ENCODE measurements at regions not wholly inside any gene's neighbourhood (a gene's known extent, or its start where the extent isn't known, plus 50 kb on each side); places are given as distances from the start of the nearest gene placed in this dataset.

- H3K4me1 ChIP-seq (replicated peaks; ENCODE audit: insufficient read depth), result no peaks in the 10 kb centered on the region
- CTCF ChIA-PET, result no interaction called here
- H2AFZ ChIP-seq, result no peak overlapping the region
- no peaks in the 10 kb centered on the region for H3F3A ChIP-seq (ENCODE audit: insufficient read depth, low read depth)
- no peaks in the 10 kb centered on the region for H3K79me2 ChIP-seq (ENCODE audit: low read depth)
- no peak overlapping the region for H3K4me2 ChIP-seq
- H3K27ac ChIP-seq, result no peak overlapping the region
- H3K27me3 ChIP-seq (ENCODE audit: insufficient read depth, low read depth), result no peaks in the 10 kb centered on the region
- H4K20me1 ChIP-seq (ENCODE audit: insufficient read depth), result no peaks in the 10 kb centered on the region
- no TSS peak for BruUV-seq (replicated peaks)
- POLR2A ChIA-PET (ENCODE audit: unreplicated experiment), result no interaction called here
- no peaks in the 10 kb centered on the region for H3K36me3 ChIP-seq (ENCODE audit: low read depth)
- no peak for TF ChIP-seq CTCF (conservative IDR thresholded peaks at IDR 0.05)
- TF ChIP-seq EZH2 (IDR thresholded peaks at IDR 0.05; ENCODE audit: low read depth), result no peak
- H3K9me3 ChIP-seq (ENCODE audit: insufficient read depth, low read depth), result no peaks in the 10 kb centered on the region
- DNase-seq, result no peak
- intact Hi-C loops (cut with micrococcal nuclease; ENCODE audit: unreplicated experiment), result no loop called here
- no peak overlapping the region for H3K4me3 ChIP-seq
- no peaks in the 10 kb centered on the region for H3K9me2 ChIP-seq (ENCODE audit: insufficient read depth)
Observed at GRCh38 chr1:119191325-119191724, 50.9 kb upstream of the WARS2 start.

- intact Hi-C loops (cut with micrococcal nuclease; ENCODE audit: unreplicated experiment), result no loop called here
- POLR2A ChIA-PET (ENCODE audit: unreplicated experiment), result no interaction called here
- no peaks in the 10 kb centered on the region; the same call in 1 of the 2 replicates for H3K9me2 ChIP-seq (ENCODE audit: insufficient read depth)
- no peaks in the 10 kb centered on the region for H3K4me1 ChIP-seq (replicated peaks; ENCODE audit: insufficient read depth)
- no peaks in the 10 kb centered on the region for H3K36me3 ChIP-seq (ENCODE audit: low read depth)
- H3K27me3 ChIP-seq (ENCODE audit: insufficient read depth, low read depth), result no peaks in the 10 kb centered on the region
- no peaks in the 10 kb centered on the region for H3K9me3 ChIP-seq (ENCODE audit: insufficient read depth, low read depth)
- TF ChIP-seq EZH2 (IDR thresholded peaks at IDR 0.05; ENCODE audit: low read depth) (no peak), CTCF (conservative IDR thresholded peaks at IDR 0.05) (no peak)
- H3K4me2 ChIP-seq, result no peak overlapping the region
- no peak for DNase-seq
- CTCF ChIA-PET, result no interaction called here
- no peaks in the 10 kb centered on the region for H3K79me2 ChIP-seq (ENCODE audit: low read depth)
- no peaks in the 10 kb centered on the region for H4K20me1 ChIP-seq (ENCODE audit: insufficient read depth)
- no peak overlapping the region for H3K4me3 ChIP-seq
- H3F3A ChIP-seq (ENCODE audit: insufficient read depth, low read depth), result no peaks in the 10 kb centered on the region
- BruUV-seq (replicated peaks), result no TSS peak
- H2AFZ ChIP-seq, result no peak overlapping the region
- no peak overlapping the region for H3K27ac ChIP-seq
Observed at GRCh38 chr1:119204197-119204960, 63.9 kb upstream of the WARS2 start.

- H3K27me3 ChIP-seq (ENCODE audit: insufficient read depth, low read depth), result no peaks in the 10 kb centered on the region
- no peak overlapping the region for H2AFZ ChIP-seq
- no peaks in the 10 kb centered on the region for H3K79me2 ChIP-seq (ENCODE audit: low read depth)
- no peak for DNase-seq
- H3K9me2 ChIP-seq (ENCODE audit: insufficient read depth), result no peaks in the 10 kb centered on the region; the same call in 1 of the 2 replicates
- H3F3A ChIP-seq (ENCODE audit: insufficient read depth, low read depth), result no peaks in the 10 kb centered on the region
- no peaks in the 10 kb centered on the region for H3K4me1 ChIP-seq (replicated peaks; ENCODE audit: insufficient read depth)
- ChIA-PET POLR2A (ENCODE audit: unreplicated experiment) (interaction anchor here (0.6 kb wide), 1 partner anchor 9 kb away, joined by 6 read pairs; no protein-coding TSS in a partner anchor), CTCF (no interaction called here)
- H3K36me3 ChIP-seq (ENCODE audit: low read depth), result no peaks in the 10 kb centered on the region
- H4K20me1 ChIP-seq (ENCODE audit: insufficient read depth), result no peaks in the 10 kb centered on the region
- no TSS peak for BruUV-seq (replicated peaks)
- no peaks in the 10 kb centered on the region for H3K9me3 ChIP-seq (ENCODE audit: insufficient read depth, low read depth)
- no peak overlapping the region for H3K27ac ChIP-seq
- intact Hi-C loops (cut with micrococcal nuclease; ENCODE audit: unreplicated experiment), result no loop called here
- TF ChIP-seq EZH2 (IDR thresholded peaks at IDR 0.05; ENCODE audit: low read depth), result no peak
- no peak for TF ChIP-seq CTCF (conservative IDR thresholded peaks at IDR 0.05)
- no peak overlapping the region for H3K4me2 ChIP-seq
- no peak overlapping the region for H3K4me3 ChIP-seq
Observed at GRCh38 chr1:119204961-119205357, 64.5 kb upstream of the WARS2 start.

Measured in PC-9 (cell line).